GM23338 (cell line): ENCODE measurements at regions not wholly inside any gene's neighbourhood (a gene's known extent, or its start where the extent isn't known, plus 50 kb on each side); places are given as distances from the start of the nearest gene placed in this dataset.

Source experiments
- ATAC-seq: fragments of 200-7000 bp; cut with Tn5 transposase; 3 replicates; pipeline ENCODE4 v1.9.1; 2020
- DNase-seq: peaks from one replicate; pipeline ENCODE4 v3.0.0-alpha.2; 2015; ENCODE audit warnings: low spot score
- H2AFZ ChIP-seq: fragments of 200-600 bp; sonication (generic); 2 replicates; pipeline ENCODE4 v1.8.0; 2016; ENCODE audit warnings: antibody characterized with exemption, mild to moderate bottlenecking, moderate library complexity
- H3F3A ChIP-seq: fragments of 200-600 bp; sonication (generic); replicated peaks from 2 replicates; pipeline ENCODE4 v1.8.0; 2017; ENCODE audit warnings: antibody characterized with exemption, mixed run types, low read depth
- H3K27ac ChIP-seq: fragments of 200-600 bp; sonication (generic); 2 replicates; pipeline ENCODE4 v1.6.1; 2016; ENCODE audit warnings: low read depth
- H3K27me3 ChIP-seq: fragments of 200-600 bp; sonication (generic); 2 replicates; pipeline ENCODE4 v1.8.0; 2016; ENCODE audit warnings: mild to moderate bottlenecking, mixed run types, moderate library complexity; ENCODE audit not compliant: insufficient read depth
- H3K36me3 ChIP-seq: fragments of 200-600 bp; sonication (generic); 2 replicates; pipeline ENCODE4 v1.8.0; 2016; ENCODE audit warnings: mild to moderate bottlenecking; ENCODE audit not compliant: insufficient read depth
- H3K4me1 ChIP-seq: fragments of 200-600 bp; sonication (generic); 2 replicates; pipeline ENCODE4 v1.8.0; 2016; ENCODE audit warnings: mild to moderate bottlenecking, moderate library complexity; ENCODE audit not compliant: insufficient read depth
- H3K4me2 ChIP-seq: fragments of 200-600 bp; sonication (generic); 2 replicates; pipeline ENCODE4 v1.7.1; 2017; ENCODE audit warnings: mixed run types
- H3K4me3 ChIP-seq: fragments of 200-600 bp; sonication (generic); 2 replicates; pipeline ENCODE4 v1.6.1; 2016; ENCODE audit warnings: mixed run types
- H3K79me2 ChIP-seq: fragments of 200-600 bp; sonication (generic); replicated peaks from 2 replicates; pipeline ENCODE4 v1.8.0; 2017; ENCODE audit warnings: mild to moderate bottlenecking; ENCODE audit not compliant: insufficient read depth
- H3K9me2 ChIP-seq: fragments of 200-600 bp; sonication (generic); 2 replicates; pipeline ENCODE4 v1.8.0; 2017; ENCODE audit not compliant: insufficient read depth
- H4K20me1 ChIP-seq: fragments of 200-600 bp; sonication (generic); replicated peaks from 2 replicates; pipeline ENCODE4 v1.8.0; 2017; ENCODE audit warnings: mild to moderate bottlenecking; ENCODE audit not compliant: insufficient read depth
- H3K27ac Mint-ChIP-seq: 2 replicates; pipeline ENCODE4 v1.8.0; 2020; ENCODE audit warnings: inconsistent platforms, mild to moderate bottlenecking, moderate library complexity, mixed read lengths
- H3K27me3 Mint-ChIP-seq: 3 replicates; pipeline ENCODE4 v1.8.0; 2022; ENCODE audit warnings: low read depth, mild to moderate bottlenecking, moderate library complexity, mixed read lengths, inconsistent platforms; ENCODE audit not compliant: insufficient read depth, poor library complexity
- H3K36me3 Mint-ChIP-seq: 3 replicates; pipeline ENCODE4 v1.8.0; 2021; ENCODE audit warnings: low read depth, mild to moderate bottlenecking, inconsistent platforms, moderate library complexity, mixed read lengths
- H3K4me1 Mint-ChIP-seq: 3 replicates; pipeline ENCODE4 v1.8.0; 2020; ENCODE audit warnings: mild to moderate bottlenecking, inconsistent platforms, mixed read lengths
- H3K4me3 Mint-ChIP-seq: 3 replicates; pipeline ENCODE4 v1.8.0; 2021; ENCODE audit warnings: moderate library complexity, mild to moderate bottlenecking, inconsistent platforms, mixed read lengths
- H3K9me3 Mint-ChIP-seq: 3 replicates; pipeline ENCODE4 v1.8.0; 2020; ENCODE audit warnings: moderate library complexity, mild to moderate bottlenecking, inconsistent platforms, mixed read lengths
- CREB1 ChIP-seq: fragments of 250-450 bp; sonication (Bioruptor Pico); IDR thresholded peaks from 2 replicates; pipeline ENCODE4 v1.5.0; 2020; ENCODE audit warnings: low read depth, mild to moderate bottlenecking, moderate library complexity
- CTCF ChIP-seq, 2 experiments: fragments of 200-600 bp in 1 of 2; sonication (generic) in 1 of 2; conservative IDR thresholded peaks; 2 replicates each; pipeline versions ENCODE4 v1.5.1 to v1.6.1; 2016 to 2017; ENCODE audit warnings: antibody characterized with exemption in 2 of 2, low read depth in 2 of 2, mild to moderate bottlenecking in 2 of 2, moderate library complexity in 1 of 2
- EZH2 ChIP-seq: fragments of 200-600 bp; sonication (generic); IDR thresholded peaks from one replicate; pipeline ENCODE4 v1.8.0; 2017; ENCODE audit warnings: antibody characterized with exemption, mild to moderate bottlenecking, low read depth; ENCODE audit not compliant: unreplicated experiment
- EZH2phosphoT487 ChIP-seq: fragments of 200-600 bp; sonication (generic); IDR thresholded peaks from one replicate; pipeline ENCODE4 v1.8.1; 2018; ENCODE audit warnings: antibody characterized with exemption; ENCODE audit not compliant: unreplicated experiment
- JUNB ChIP-seq: IDR thresholded peaks from one replicate; pipeline ENCODE4 v1.6.1; 2016; ENCODE audit warnings: antibody characterized with exemption; ENCODE audit not compliant: unreplicated experiment
- NANOG ChIP-seq: IDR thresholded peaks from 2 replicates; pipeline ENCODE4 v1.6.1; 2016; ENCODE audit warnings: antibody characterized with exemption, borderline replicate concordance
- STAT1 ChIP-seq: IDR thresholded peaks from one replicate; pipeline ENCODE4 v1.6.1; 2016; ENCODE audit warnings: antibody characterized with exemption; ENCODE audit not compliant: unreplicated experiment
- ZNF114 ChIP-seq: fragments of 250-450 bp; sonication (Bioruptor Pico); IDR thresholded peaks from 2 replicates; pipeline ENCODE4 v1.5.0; 2020; ENCODE audit warnings: mild to moderate bottlenecking, moderate library complexity
- ZNF331 ChIP-seq: fragments of 250-450 bp; sonication (Bioruptor Pico); IDR thresholded peaks from 2 replicates; pipeline ENCODE4 v1.5.0; 2020; ENCODE audit warnings: low read depth, mild to moderate bottlenecking, moderate library complexity
- ZNF462 ChIP-seq: fragments of 250-450 bp; sonication (Bioruptor Pico); IDR thresholded peaks from 2 replicates; pipeline ENCODE4 v1.5.0; 2020; ENCODE audit warnings: mild to moderate bottlenecking, moderate library complexity
- TF ChIP-seq, protein P1 (sequence below): IDR thresholded peaks from one replicate; pipeline ENCODE4 v1.6.1; 2018; ENCODE audit warnings: antibody characterized with exemption; ENCODE audit not compliant: unreplicated experiment

DNA sequence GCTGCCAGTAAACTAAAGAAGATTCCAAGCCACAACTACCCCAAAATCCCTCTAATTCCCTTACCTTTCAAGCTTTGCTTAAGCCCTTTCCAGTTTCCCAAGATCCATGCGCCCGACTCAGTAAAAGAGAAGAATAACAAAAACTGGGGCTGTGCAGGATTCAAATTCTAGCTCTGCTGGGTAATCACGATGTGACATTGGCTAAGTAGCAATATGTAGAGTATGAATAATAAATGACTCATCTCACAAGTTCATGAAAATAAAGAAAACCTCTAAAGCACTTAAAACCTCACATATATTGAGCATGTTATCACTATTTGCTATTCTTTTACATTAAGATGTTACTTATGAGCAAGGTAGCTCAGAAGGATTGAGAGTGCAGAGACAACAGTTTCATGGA is 522.2 kb upstream of the ZNF717 start:
- no peaks in the 10 kb centered on the region for H4K20me1 ChIP-seq
- no peaks in the 10 kb centered on the region for H3K27me3 ChIP-seq
- Mint-ChIP-seq H3K4me1 (peaks cover 11% of the 10 kb centered on the region), H3K27ac (no peak overlapping the region), H3K36me3 (no peaks in the 10 kb centered on the region), H3K9me3 (no peaks in the 10 kb centered on the region), H3K4me3 (no peak overlapping the region), H3K27me3 (peaks cover 2% of the 10 kb centered on the region)
- H3K36me3 ChIP-seq: no peaks in the 10 kb centered on the region
- no peak overlapping the region for H3K4me3 ChIP-seq
- DNase-seq (no peak), ATAC-seq (no peak)
- no peak overlapping the region for H2AFZ ChIP-seq
- no peak overlapping the region for H3K27ac ChIP-seq
- no peaks in the 10 kb centered on the region for H3F3A ChIP-seq
- H3K79me2 ChIP-seq: no peaks in the 10 kb centered on the region
- no peak overlapping the region for H3K4me2 ChIP-seq
- H3K4me1 ChIP-seq: no peaks in the 10 kb centered on the region
- no peak for TF ChIP-seq EZH2phosphoT487
- TF ChIP-seq CTCF (conservative IDR thresholded peaks at IDR 0.05; ENCODE audit: low read depth in 2 of 2): no peak
- no peak for TF ChIP-seq ZNF114
- TF ChIP-seq, protein P1, sequence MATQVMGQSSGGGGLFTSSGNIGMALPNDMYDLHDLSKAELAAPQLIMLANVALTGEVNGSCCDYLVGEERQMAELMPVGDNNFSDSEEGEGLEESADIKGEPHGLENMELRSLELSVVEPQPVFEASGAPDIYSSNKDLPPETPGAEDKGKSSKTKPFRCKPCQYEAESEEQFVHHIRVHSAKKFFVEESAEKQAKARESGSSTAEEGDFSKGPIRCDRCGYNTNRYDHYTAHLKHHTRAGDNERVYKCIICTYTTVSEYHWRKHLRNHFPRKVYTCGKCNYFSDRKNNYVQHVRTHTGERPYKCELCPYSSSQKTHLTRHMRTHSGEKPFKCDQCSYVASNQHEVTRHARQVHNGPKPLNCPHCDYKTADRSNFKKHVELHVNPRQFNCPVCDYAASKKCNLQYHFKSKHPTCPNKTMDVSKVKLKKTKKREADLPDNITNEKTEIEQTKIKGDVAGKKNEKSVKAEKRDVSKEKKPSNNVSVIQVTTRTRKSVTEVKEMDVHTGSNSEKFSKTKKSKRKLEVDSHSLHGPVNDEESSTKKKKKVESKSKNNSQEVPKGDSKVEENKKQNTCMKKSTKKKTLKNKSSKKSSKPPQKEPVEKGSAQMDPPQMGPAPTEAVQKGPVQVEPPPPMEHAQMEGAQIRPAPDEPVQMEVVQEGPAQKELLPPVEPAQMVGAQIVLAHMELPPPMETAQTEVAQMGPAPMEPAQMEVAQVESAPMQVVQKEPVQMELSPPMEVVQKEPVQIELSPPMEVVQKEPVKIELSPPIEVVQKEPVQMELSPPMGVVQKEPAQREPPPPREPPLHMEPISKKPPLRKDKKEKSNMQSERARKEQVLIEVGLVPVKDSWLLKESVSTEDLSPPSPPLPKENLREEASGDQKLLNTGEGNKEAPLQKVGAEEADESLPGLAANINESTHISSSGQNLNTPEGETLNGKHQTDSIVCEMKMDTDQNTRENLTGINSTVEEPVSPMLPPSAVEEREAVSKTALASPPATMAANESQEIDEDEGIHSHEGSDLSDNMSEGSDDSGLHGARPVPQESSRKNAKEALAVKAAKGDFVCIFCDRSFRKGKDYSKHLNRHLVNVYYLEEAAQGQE: no peak
- TF ChIP-seq ZNF331 (CRISPR knock-in tag): no peak
- TF ChIP-seq STAT1: no peak
- TF ChIP-seq NANOG: no peak
- no peak for TF ChIP-seq EZH2
- no peak for TF ChIP-seq CREB1 (CRISPR knock-in tag)
- no peak for TF ChIP-seq JUNB
- TF ChIP-seq ZNF462 (CRISPR knock-in tag): no peak
- H3K9me2 ChIP-seq: no peaks in the 10 kb centered on the region
